Psoas muscle (tissue), 7 donors: ENCODE measurements at regions not wholly inside any gene's neighbourhood (a gene's known extent, or its start where the extent isn't known, plus 50 kb on each side); places are given as distances from the start of the nearest gene placed in this dataset.

Experiments used
- ATAC-seq, 4 donors: fragments of 200-7000 bp; cut with Tn5 transposase; one replicate each; pipeline ENCODE4 v1.9.1; 2020; ENCODE audit warnings: moderate library complexity in 3 of 4, mild to moderate bottlenecking in 2 of 4
- DNase-seq, 2 donors: peaks; one replicate each; pipeline ENCODE4 v3.0.0-alpha.2; 2020
- H3K27ac ChIP-seq: fragments of 200-600 bp; one replicate; pipeline ENCODE4 v1.8.0; 2022
- H3K27me3 ChIP-seq, 3 donors: fragments of 200-600 bp in 1 of 3; one replicate each; pipeline versions ENCODE4 v1.6.1 to v1.8.0; 2013 to 2022; ENCODE audit warnings: low read length in 2 of 3, mild to moderate bottlenecking in 2 of 3, moderate library complexity in 1 of 3; ENCODE audit not compliant: insufficient read depth in 3 of 3
- H3K36me3 ChIP-seq, 2 donors: fragments of 200-600 bp in 1 of 2; one replicate each; pipeline versions ENCODE4 v1.6.1 to v1.8.0; 2013 to 2022; ENCODE audit warnings: low read depth in 1 of 2, mild to moderate bottlenecking in 1 of 2, moderate library complexity in 1 of 2; ENCODE audit not compliant: insufficient read depth in 1 of 2
- H3K4me1 ChIP-seq: fragments of 200-600 bp; one replicate; pipeline ENCODE4 v1.8.0; 2022
- H3K4me3 ChIP-seq: fragments of 200-600 bp; one replicate; pipeline ENCODE4 v1.8.0; 2022; ENCODE audit warnings: mild to moderate bottlenecking
- H3K9me3 ChIP-seq: fragments of 200-600 bp; one replicate; pipeline ENCODE4 v1.8.0; 2022
- WGBS, 3 donors: extraction: QIAGEN DNeasy Blood & Tissue Kit; methylation state at CpG; one replicate each; pipeline versions ENCODE4 v1.1.6 to v1.1.7; 2013; 5-methylcytosine and 5-hydroxymethylcytosine counted together
- intact Hi-C, 2 donors: fragments of 100-400 bp; cut with DNase I; formaldehyde crosslinking; loops; one replicate each; pipeline versions ENCODE4 v1.11.0 to v1.14.2; 2022
- TF ChIP-seq, protein P1 (sequence below): fragments of 200-600 bp; IDR thresholded peaks from one replicate; pipeline ENCODE4 v1.8.0; 2022; ENCODE audit warnings: antibody characterized with exemption
- donor health status: healthy with polysubstance abuse.
- donor health status: DM: no; HTN: no; CAD: no; lungs with moderate emphysema.
- donor health status: Bipolar disorder and iron deficiency.
- donor health status: healthy.
- donor health status: DM: yes; HTN: yes; CAD: no.
- donor health status: DM: no; HTN: no; CAD: no.
- donor health status: DM: yes; HTN: yes; CAD: no.

DNA sequence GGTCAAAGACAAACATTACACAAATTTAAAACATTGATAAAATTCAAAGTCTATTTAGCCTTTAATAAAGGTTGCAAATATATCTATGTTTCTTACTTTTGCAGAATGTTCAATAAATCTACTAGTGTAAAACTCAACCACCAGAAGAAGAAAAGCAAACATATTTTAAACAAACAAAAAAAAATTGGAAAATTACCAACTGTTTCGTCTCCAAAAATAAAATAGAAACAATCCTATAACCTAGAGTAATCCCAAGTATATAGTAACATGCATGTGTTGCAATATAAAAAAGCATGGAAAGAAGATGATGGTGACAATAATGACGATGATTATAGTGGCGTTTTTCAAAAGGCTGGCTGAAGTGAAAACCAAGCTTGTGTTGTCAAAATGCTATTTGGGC is 86.0 kb upstream of the PAPPA start:
- 67 to 72% (median 68%) methylated on average over 3 of the region's 3 CpGs for WGBS, 3 donors
- TF ChIP-seq, protein P1, sequence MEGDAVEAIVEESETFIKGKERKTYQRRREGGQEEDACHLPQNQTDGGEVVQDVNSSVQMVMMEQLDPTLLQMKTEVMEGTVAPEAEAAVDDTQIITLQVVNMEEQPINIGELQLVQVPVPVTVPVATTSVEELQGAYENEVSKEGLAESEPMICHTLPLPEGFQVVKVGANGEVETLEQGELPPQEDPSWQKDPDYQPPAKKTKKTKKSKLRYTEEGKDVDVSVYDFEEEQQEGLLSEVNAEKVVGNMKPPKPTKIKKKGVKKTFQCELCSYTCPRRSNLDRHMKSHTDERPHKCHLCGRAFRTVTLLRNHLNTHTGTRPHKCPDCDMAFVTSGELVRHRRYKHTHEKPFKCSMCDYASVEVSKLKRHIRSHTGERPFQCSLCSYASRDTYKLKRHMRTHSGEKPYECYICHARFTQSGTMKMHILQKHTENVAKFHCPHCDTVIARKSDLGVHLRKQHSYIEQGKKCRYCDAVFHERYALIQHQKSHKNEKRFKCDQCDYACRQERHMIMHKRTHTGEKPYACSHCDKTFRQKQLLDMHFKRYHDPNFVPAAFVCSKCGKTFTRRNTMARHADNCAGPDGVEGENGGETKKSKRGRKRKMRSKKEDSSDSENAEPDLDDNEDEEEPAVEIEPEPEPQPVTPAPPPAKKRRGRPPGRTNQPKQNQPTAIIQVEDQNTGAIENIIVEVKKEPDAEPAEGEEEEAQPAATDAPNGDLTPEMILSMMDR = no peak
- Histone ChIP-seq H3K27ac (no peak overlapping the region), H3K27me3 (no peaks in the 10 kb centered on the region), H3K36me3 (no peaks in the 10 kb centered on the region), H3K9me3 (no peaks in the 10 kb centered on the region), H3K4me1 (no peaks in the 10 kb centered on the region), H3K4me3 (no peak overlapping the region)
- ATAC-seq (no peak), DNase-seq (no peak)
- intact Hi-C loops = no loop called here

DNA sequence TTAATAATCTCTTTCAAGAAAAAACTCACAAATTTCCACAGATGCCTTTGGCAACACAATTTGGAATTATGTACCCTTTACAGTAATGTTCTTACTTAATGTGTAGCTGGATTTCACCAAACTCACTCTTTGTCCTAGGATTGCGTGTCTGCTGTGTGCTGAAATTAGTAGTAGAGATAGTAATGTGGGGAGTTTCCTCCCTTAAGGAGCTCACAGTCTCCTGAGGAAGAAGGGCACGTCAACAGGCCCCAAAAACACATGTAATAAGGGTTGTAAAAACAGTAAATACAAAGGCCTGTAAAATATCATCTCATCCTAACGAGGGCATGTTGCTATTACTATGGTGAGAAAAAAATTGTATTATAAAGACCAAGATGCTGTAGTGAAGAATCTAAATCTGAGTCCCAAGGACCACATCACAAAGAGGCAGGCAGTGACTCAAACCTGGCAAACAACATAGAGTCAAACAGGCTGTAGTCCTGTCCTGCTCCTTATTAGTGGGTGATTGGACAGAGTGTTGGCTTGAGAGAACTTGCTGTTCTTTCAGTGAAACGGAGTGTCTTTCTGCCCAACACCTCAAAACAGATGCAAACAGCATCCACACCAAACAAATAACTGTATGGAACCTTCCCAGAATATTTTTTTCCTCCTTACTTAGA is 83.2 kb upstream of the PAPPA start:
- H3K4me3 ChIP-seq = no peak overlapping the region
- TF ChIP-seq, protein P1 = no peak
- H3K36me3 ChIP-seq = no peaks in the 10 kb centered on the region
- no peak overlapping the region for H3K27ac ChIP-seq
- DNase-seq (no peak), ATAC-seq (no peak)
- no peaks in the 10 kb centered on the region for H3K4me1 ChIP-seq
- H3K27me3 ChIP-seq = no peaks in the 10 kb centered on the region
- WGBS, 3 donors = 67 to 70% (median 68%) methylated on average over 4 of the region's 4 CpGs
- H3K9me3 ChIP-seq = no peaks in the 10 kb centered on the region
- intact Hi-C loops = no loop called here

DNA sequence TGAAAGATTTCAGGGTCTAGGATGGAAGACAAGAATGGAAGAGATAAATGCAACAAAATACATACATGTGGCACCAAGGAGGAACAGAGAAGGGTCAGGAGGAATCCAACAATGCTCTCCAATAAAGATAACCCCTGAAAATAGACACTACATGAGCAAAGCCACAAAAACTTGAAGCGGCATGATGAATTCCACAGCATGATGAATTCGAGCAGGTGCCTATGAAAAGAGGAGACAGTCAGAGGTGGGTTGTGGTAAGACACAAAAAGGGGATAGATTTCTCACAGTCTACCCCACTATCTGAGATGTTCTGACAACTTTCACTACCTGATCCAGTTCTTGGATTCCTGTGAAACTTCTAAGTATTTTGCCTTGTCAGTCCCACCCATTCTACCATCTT is 81.5 kb upstream of the PAPPA start:
- WGBS, 3 donors = 61 to 65% (median 61%) methylated on average over 2 of the region's 2 CpGs
- H3K4me1 ChIP-seq = no peaks in the 10 kb centered on the region
- H3K4me3 ChIP-seq = no peak overlapping the region

DNA sequence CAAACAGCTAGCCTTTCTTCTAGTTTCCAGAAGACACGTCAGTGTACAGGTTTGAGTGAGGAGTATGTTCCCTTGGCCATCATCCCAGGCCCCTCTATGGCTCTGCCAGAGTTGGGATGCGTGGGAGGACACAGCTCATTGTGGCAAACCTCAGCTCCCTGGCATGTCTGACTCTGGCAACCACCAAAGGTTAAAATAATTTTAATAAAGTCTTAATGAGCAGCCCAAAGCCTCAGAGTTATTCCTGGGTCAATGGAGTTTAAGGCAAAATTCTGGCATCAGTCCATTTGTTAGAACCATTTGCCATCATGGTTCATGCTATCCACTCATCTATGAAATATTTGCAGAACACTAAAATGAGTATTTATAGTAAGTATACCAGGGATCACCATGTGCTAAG is 79.8 kb upstream of the PAPPA start:
- Histone ChIP-seq H3K9me3 (no peaks in the 10 kb centered on the region), H3K27me3 (no peaks in the 10 kb centered on the region), H3K36me3 (no peaks in the 10 kb centered on the region), H3K27ac (no peak overlapping the region), H3K4me3 (no peak overlapping the region), H3K4me1 (no peaks in the 10 kb centered on the region)
- 55 to 77% (median 67%) methylated on average over 2 of the region's 2 CpGs for whole genome bisulfite sequencing, 3 donors
- TF ChIP-seq, protein P1 = no peak
- intact Hi-C loops = no loop called here
- ATAC-seq (no peak), DNase-seq (no peak)

More for the DNA sequence above, 81.5 kb upstream of the PAPPA start:
- intact Hi-C loops = no loop called here
- DNase-seq (no peak), ATAC-seq (no peak)
- Histone ChIP-seq H3K9me3 (no peaks in the 10 kb centered on the region), H3K27me3 (no peaks in the 10 kb centered on the region), H3K36me3 (no peaks in the 10 kb centered on the region), H3K27ac (no peak overlapping the region)
- TF ChIP-seq, protein P1 = no peak

DNA sequence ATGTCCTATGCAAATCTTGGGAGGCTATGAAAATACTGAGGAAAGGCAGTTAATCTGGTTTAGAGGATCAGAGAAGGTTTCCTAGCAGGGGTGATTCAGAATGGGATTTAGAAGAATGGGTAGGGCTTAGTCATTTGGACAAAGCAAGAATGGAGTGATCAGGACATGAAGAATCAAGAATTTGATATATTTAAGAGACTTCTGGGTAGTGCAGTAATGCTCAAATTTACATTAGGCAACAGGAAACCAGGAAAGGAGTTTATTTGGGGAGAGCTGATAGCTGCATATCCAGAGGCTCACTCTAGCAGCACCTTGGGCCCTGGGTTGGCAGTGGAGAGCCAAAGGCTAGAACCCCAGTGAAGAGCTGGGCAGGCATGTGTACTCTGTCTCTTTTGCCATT is 78.9 kb upstream of the PAPPA start:
- H3K9me3 ChIP-seq = no peaks in the 10 kb centered on the region
- intact Hi-C loops = no loop called here
- no peaks in the 10 kb centered on the region for H3K4me1 ChIP-seq
- no peak overlapping the region for H3K4me3 ChIP-seq
- TF ChIP-seq, protein P1 = no peak
- H3K27me3 ChIP-seq = no peaks in the 10 kb centered on the region
- ATAC-seq (no peak), DNase-seq (no peak)
- no peak overlapping the region for H3K27ac ChIP-seq
- no peaks in the 10 kb centered on the region for H3K36me3 ChIP-seq
